ENCODE measurements at regions not wholly inside any gene's neighbourhood (a gene's known extent, or its start where the extent isn't known, plus 50 kb on each side); places are given as distances from the start of the nearest gene placed in this dataset.

GRCh38 chr12:34345801-34346200 is 323.5 kb downstream of the ALG10 start:
- DNase-seq (ENCODE audit: low read depth in 2 of 2), result no peak
- Histone ChIP-seq H3K4me2 (ENCODE audit: extremely low read depth, insufficient read depth, low read length) (no peak overlapping the region), H4K20me1 (ENCODE audit: control insufficient read depth, extremely low read depth, insufficient read depth, low read length) (no peaks in the 10 kb centered on the region), H3K9ac (ENCODE audit: insufficient read depth, low read length) (no peak overlapping the region), H3K4me3 (replicated peaks in 1 of 4; ENCODE audit: control extremely low read depth in 1 of 4, insufficient read depth in 1 of 4, low read depth in 3 of 4, low read length in 4 of 4) (no peak overlapping the region), H3K27me3 (ENCODE audit: control insufficient read depth, insufficient read depth, low read length) (no peaks in the 10 kb centered on the region), H2AFZ (ENCODE audit: low read length) (no peak overlapping the region), H3K9me3 (ENCODE audit: control insufficient read depth, insufficient read depth, low read depth, low read length) (no peaks in the 10 kb centered on the region), H3K79me2 (ENCODE audit: control insufficient read depth, insufficient read depth, low read length) (no peaks in the 10 kb centered on the region), H3K4me1 (ENCODE audit: control insufficient read depth, extremely low read depth, insufficient read depth, low read length) (no peaks in the 10 kb centered on the region), H3K36me3 (ENCODE audit: control insufficient read depth, insufficient read depth, low read length) (no peaks in the 10 kb centered on the region), H3K27ac (ENCODE audit: insufficient read depth, low read length) (no peak overlapping the region)
- no peak for TF ChIP-seq EZH2 (IDR thresholded peaks at IDR 0.05; ENCODE audit: low read length, missing control alignments)
- TF ChIP-seq, protein P1, sequence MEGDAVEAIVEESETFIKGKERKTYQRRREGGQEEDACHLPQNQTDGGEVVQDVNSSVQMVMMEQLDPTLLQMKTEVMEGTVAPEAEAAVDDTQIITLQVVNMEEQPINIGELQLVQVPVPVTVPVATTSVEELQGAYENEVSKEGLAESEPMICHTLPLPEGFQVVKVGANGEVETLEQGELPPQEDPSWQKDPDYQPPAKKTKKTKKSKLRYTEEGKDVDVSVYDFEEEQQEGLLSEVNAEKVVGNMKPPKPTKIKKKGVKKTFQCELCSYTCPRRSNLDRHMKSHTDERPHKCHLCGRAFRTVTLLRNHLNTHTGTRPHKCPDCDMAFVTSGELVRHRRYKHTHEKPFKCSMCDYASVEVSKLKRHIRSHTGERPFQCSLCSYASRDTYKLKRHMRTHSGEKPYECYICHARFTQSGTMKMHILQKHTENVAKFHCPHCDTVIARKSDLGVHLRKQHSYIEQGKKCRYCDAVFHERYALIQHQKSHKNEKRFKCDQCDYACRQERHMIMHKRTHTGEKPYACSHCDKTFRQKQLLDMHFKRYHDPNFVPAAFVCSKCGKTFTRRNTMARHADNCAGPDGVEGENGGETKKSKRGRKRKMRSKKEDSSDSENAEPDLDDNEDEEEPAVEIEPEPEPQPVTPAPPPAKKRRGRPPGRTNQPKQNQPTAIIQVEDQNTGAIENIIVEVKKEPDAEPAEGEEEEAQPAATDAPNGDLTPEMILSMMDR (conservative IDR thresholded peaks at IDR 0.05 in 1 of 2, IDR thresholded peaks at IDR 0.05 in 1 of 2; ENCODE audit: low read depth in 1 of 2, low read length in 2 of 2), result no peak

DNA sequence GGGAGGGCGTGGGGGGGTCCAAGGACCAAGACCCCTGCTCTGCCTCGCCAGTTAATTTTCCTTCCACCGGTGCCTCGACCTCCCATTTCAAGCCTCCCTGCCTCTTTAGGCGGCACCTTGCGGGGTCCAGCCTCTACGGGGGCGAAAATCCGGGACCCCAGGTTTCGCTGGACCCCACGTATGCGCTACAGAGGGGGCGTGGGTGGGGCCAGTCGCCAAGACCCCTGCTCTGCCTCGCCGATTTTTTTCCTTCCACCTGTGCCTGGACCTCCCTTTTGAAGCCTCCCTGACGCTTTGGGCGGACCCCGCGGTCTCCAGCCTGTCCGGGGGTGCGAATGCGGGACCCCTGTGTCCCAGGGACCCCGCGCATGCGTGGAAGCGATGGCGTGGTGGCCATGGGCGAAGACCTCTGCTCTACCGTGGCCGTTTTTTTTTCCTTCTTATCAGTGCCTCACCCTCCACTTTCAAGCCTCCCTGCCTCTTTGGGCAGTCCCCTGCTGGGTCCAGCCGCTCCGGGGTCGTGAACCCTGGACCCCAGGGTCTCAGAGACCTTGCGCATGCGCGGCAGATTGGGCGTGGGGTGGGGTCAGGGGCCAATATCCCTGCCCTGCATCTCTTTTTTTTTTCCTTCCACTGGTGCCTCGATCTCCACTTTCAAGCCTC is 324.2 kb downstream of the ALG10 start:
- Histone ChIP-seq H4K20me1 (ENCODE audit: control insufficient read depth, extremely low read depth, insufficient read depth, low read length) (no peaks in the 10 kb centered on the region), H3K4me2 (ENCODE audit: extremely low read depth, insufficient read depth, low read length) (no peak overlapping the region), H3K79me2 (ENCODE audit: control insufficient read depth, insufficient read depth, low read length) (no peaks in the 10 kb centered on the region), H3K9me3 (ENCODE audit: control insufficient read depth, insufficient read depth, low read depth, low read length) (no peaks in the 10 kb centered on the region), H3K36me3 (ENCODE audit: control insufficient read depth, insufficient read depth, low read length) (no peaks in the 10 kb centered on the region), H3K27me3 (ENCODE audit: control insufficient read depth, insufficient read depth, low read length) (no peaks in the 10 kb centered on the region), H3K27ac (ENCODE audit: insufficient read depth, low read length) (no peak overlapping the region), H3K4me1 (ENCODE audit: control insufficient read depth, extremely low read depth, insufficient read depth, low read length) (no peaks in the 10 kb centered on the region), H3K9ac (ENCODE audit: insufficient read depth, low read length) (no peak overlapping the region), H2AFZ (ENCODE audit: low read length) (no peak overlapping the region), H3K4me3 (replicated peaks in 1 of 4; ENCODE audit: control extremely low read depth in 1 of 4, insufficient read depth in 1 of 4, low read depth in 3 of 4, low read length in 4 of 4) (no peak overlapping the region)
- no peak for DNase-seq (ENCODE audit: low read depth in 2 of 2)
- no peak for TF ChIP-seq EZH2 (IDR thresholded peaks at IDR 0.05; ENCODE audit: low read length, missing control alignments)
- TF ChIP-seq, protein P1 (conservative IDR thresholded peaks at IDR 0.05 in 1 of 2, IDR thresholded peaks at IDR 0.05 in 1 of 2; ENCODE audit: low read depth in 1 of 2, low read length in 2 of 2), result no peak

DNA sequence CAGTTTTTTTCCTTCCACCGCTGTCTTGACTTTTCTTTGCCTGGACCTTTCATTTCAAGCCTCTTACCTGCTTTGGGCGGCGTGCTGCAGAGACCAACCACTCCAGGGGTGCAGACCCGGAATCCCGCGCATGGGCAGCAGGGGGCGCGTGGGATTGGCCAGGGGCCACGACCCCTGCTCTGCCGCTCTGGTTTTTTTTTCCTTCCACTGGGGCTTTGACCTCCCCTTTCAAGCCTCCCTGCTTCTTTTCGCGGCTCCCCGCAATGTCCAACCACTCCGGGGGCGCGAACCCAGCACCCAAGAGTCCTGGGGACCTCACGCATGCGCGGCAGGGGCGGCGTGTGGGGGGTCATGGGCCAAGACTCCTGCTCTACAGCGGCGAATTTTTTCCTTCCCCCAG is 325.1 kb downstream of the ALG10 start:
- H3K4me3 ChIP-seq (replicated peaks in 1 of 4; ENCODE audit: control extremely low read depth in 1 of 4, insufficient read depth in 1 of 4, low read depth in 3 of 4, low read length in 4 of 4), result no peak overlapping the region
- H4K20me1 ChIP-seq (ENCODE audit: control insufficient read depth, extremely low read depth, insufficient read depth, low read length), result no peaks in the 10 kb centered on the region
- H3K27ac ChIP-seq (ENCODE audit: insufficient read depth, low read length), result no peak overlapping the region
- no peak overlapping the region for H3K4me2 ChIP-seq (ENCODE audit: extremely low read depth, insufficient read depth, low read length)
- H3K4me1 ChIP-seq (ENCODE audit: control insufficient read depth, extremely low read depth, insufficient read depth, low read length), result no peaks in the 10 kb centered on the region
- H3K79me2 ChIP-seq (ENCODE audit: control insufficient read depth, insufficient read depth, low read length), result no peaks in the 10 kb centered on the region
- no peaks in the 10 kb centered on the region for H3K27me3 ChIP-seq (ENCODE audit: control insufficient read depth, insufficient read depth, low read length)
- H3K36me3 ChIP-seq (ENCODE audit: control insufficient read depth, insufficient read depth, low read length), result no peaks in the 10 kb centered on the region
- H2AFZ ChIP-seq (ENCODE audit: low read length), result no peak overlapping the region
- H3K9me3 ChIP-seq (ENCODE audit: control insufficient read depth, insufficient read depth, low read depth, low read length), result no peaks in the 10 kb centered on the region
- TF ChIP-seq, protein P1 (conservative IDR thresholded peaks at IDR 0.05 in 1 of 2, IDR thresholded peaks at IDR 0.05 in 1 of 2; ENCODE audit: low read depth in 1 of 2, low read length in 2 of 2), result no peak
- no peak for TF ChIP-seq EZH2 (IDR thresholded peaks at IDR 0.05; ENCODE audit: low read length, missing control alignments)
- no peak for DNase-seq (ENCODE audit: low read depth in 2 of 2)
- no peak overlapping the region for H3K9ac ChIP-seq (ENCODE audit: insufficient read depth, low read length)

All from fibroblast of lung (primary cell).